Ectodermal cell (in vitro differentiated cells): ENCODE measurements at regions not wholly inside any gene's neighbourhood (a gene's known extent, or its start where the extent isn't known, plus 50 kb on each side); places are given as distances from the start of the nearest gene placed in this dataset.

ENCODE experiments used
- H3K27ac ChIP-seq: 2 replicates; pipeline ENCODE4 v1.7.0; 2013; ENCODE audit warnings: mild to moderate bottlenecking, low read depth, low read length; ENCODE audit not compliant: insufficient read depth, poor library complexity, severe bottlenecking
- H3K27me3 ChIP-seq: 2 replicates; pipeline ENCODE4 v1.7.0; 2013; ENCODE audit warnings: mild to moderate bottlenecking, low read length; ENCODE audit not compliant: insufficient read depth, control insufficient read depth, poor library complexity, severe bottlenecking
- H3K36me3 ChIP-seq: one replicate; pipeline ENCODE4 v1.7.0; 2013; ENCODE audit warnings: low read length; ENCODE audit not compliant: control insufficient read depth, insufficient read depth
- H3K4me1 ChIP-seq: one replicate; pipeline ENCODE4 v1.7.0; 2013; ENCODE audit warnings: low read length; ENCODE audit not compliant: control insufficient read depth, insufficient read depth
- H3K4me3 ChIP-seq: 2 replicates; pipeline ENCODE4 v1.7.0; 2013; ENCODE audit warnings: low read depth, low read length, control low read depth; ENCODE audit not compliant: insufficient read depth
- H3K9me3 ChIP-seq: 2 replicates; pipeline ENCODE4 v1.7.0; 2013; ENCODE audit warnings: mild to moderate bottlenecking, low read length, moderate library complexity; ENCODE audit not compliant: control insufficient read depth
- WGBS, 2 experiments: methylation state at CpG; one replicate each; pipeline ENCODE4 v1.1.7; 2013; ENCODE audit warnings: missing lambda C conversion rate in 2 of 2; 5-methylcytosine and 5-hydroxymethylcytosine counted together

DNA sequence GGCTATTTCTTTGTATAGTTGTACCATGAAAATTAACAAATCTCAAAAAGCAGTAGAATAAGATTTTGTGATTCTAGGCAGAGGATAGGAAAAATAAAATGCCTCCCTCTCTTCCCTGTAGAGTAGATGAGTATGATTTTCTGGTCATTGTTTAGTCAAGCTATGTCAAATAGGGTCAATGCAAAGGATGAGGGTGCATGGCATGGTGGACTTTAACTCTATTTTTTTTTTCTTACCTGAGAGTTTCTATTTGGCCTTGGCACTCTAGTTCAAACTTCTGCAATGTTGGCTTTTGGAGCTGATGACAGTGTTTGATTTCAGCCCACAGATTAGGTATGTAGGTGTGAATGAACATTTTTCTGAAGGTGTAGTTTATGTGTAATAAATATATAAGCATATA lies 224.5 kb downstream of the TRIB2 start:
- H3K9me3 ChIP-seq, result no peaks in the 10 kb centered on the region
- no peak overlapping the region for H3K4me3 ChIP-seq
- no peaks in the 10 kb centered on the region for H3K4me1 ChIP-seq
- no peak overlapping the region for H3K27ac ChIP-seq
- no peaks in the 10 kb centered on the region for H3K27me3 ChIP-seq
- no peaks in the 10 kb centered on the region for H3K36me3 ChIP-seq

DNA sequence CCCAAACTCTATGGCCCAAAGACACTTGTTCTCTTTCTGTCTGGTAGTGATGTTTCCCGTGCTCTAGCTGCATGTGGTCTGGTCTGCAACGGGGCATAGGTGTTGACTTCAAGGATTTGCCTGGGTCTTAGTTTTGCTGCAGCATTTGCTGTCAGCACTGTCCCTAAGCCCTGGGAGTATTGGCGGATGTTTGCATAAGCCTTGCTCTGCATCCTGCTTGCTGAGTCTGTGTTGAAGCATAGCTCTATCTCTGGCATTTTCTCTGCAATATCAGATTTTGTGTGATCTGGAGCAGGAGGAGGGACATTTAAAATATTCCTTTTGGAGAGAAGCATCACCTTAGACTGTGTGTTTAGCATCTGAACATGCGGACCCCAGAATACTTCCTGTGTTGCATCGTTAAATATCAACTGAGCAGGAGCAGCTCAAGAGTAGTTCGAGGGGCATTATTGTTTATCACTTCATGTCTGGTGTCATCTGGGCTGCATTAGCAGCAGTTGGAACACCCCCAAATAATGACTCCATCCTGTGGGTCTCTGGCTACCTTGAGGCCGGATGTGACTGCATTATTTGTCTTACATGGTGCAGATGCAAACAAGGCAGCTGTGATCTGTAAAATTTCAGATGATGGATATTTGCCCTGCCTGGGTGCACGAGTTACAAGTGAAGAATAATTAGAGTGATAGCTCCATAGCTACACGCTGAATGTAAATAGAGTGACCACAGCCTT lies 231.7 kb downstream of the TRIB2 start:
- H3K4me1 ChIP-seq, result no peaks in the 10 kb centered on the region
- H3K27ac ChIP-seq, result no peak overlapping the region
- WGBS, 2 experiments, result 80 to 83% methylated on average over 9 of the region's 9 CpGs
- no peaks in the 10 kb centered on the region for H3K36me3 ChIP-seq
- no peak overlapping the region for H3K4me3 ChIP-seq
- no peaks in the 10 kb centered on the region for H3K9me3 ChIP-seq
- H3K27me3 ChIP-seq, result no peaks in the 10 kb centered on the region

DNA sequence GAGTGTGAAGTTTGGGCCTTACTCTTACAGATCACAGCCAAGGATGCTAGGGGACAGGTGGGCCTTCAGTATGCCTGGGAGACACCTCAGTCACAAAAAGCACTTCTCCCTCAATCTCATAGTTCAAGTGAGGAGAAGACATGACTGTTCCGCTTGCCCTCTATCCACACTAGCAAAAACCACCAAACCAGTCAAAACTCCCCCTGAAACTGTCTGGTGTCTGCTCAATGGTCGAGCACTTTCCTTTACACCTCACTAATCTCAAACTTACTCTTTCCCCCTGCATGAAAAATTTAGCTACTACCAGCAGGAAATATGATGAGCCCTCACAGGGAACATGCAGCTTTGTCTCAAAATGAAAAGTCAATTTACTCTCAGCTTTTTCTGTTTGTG lies 232.2 kb downstream of the TRIB2 start:
- Histone ChIP-seq H3K4me1 (no peaks in the 10 kb centered on the region), H3K4me3 (no peak overlapping the region), H3K36me3 (no peaks in the 10 kb centered on the region), H3K9me3 (no peaks in the 10 kb centered on the region), H3K27ac (no peak overlapping the region), H3K27me3 (no peaks in the 10 kb centered on the region)
- WGBS, 2 experiments, result 89 to 97% methylated on average over 2 of the region's 2 CpGs

DNA sequence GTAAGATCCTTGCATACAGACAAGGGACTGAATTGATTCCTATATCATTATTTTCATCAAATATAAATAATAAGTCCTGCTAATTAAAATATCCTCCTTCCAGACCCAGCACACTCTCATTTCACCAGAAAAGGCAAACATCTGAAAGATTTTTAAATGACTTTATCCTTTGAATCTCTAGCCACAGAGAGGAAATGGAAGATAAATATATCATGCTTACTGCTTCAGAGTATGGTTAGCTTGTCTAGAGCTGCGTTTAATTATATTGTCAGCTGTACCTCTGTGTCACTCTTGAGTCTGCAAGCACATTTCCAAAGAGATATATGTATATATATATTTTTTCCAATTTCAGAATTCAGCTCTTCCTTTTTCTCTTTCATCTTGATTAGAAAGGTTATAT lies 232.7 kb downstream of the TRIB2 start:
- Histone ChIP-seq H3K36me3 (no peaks in the 10 kb centered on the region), H3K9me3 (no peaks in the 10 kb centered on the region), H3K4me1 (no peaks in the 10 kb centered on the region), H3K4me3 (no peak overlapping the region), H3K27me3 (no peaks in the 10 kb centered on the region), H3K27ac (no peak overlapping the region)
- WGBS, 2 experiments, result 100% methylated on average over 1 of the region's 1 CpG; no CpG with 5 or more reads in 1 of the 2 experiments

GRCh38 chr2:12950174-12950573 lies 233.4 kb downstream of the TRIB2 start:
- H3K27me3 ChIP-seq, result no peaks in the 10 kb centered on the region
- H3K9me3 ChIP-seq, result no peaks in the 10 kb centered on the region
- WGBS, 2 experiments, result 97% methylated on average over 3 of the region's 3 CpGs
- no peaks in the 10 kb centered on the region for H3K36me3 ChIP-seq
- H3K4me1 ChIP-seq, result no peaks in the 10 kb centered on the region
- no peak overlapping the region for H3K4me3 ChIP-seq
- H3K27ac ChIP-seq, result no peak overlapping the region

DNA sequence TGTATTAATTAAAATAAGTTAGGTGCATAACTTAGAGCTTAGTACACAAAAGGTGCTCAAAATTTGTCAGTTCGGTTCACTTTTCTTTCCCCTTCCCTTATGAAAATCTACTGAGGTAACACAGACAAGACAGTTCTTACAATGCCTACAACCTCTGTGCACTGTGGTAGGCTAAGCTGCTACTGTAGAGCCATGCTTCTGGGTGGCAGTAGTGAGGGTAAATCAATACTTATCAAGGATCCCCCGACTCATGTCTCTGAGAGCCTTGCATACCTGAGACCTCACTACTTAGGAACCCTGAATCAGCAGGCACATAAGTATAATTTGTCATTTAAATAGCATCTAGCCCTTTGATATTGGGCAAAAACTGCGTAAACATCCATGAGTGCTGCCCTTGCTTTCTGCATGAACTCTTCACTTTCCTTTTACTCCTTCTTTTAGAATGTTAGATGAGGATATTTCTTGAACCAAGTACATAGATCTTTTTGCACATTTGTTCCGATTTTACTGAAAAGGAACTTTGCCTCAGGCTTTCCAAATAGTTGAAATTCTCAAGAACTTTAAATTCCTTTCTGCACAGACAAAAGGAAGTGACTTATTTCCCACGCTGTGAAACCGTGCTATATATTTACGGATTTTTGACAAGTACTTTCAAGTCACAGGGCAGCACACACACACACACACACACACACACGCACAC lies 234.4 kb downstream of the TRIB2 start:
- no peaks in the 10 kb centered on the region for H3K27me3 ChIP-seq
- 73 to 78% methylated on average over 8 of the region's 8 CpGs for WGBS, 2 experiments
- no peak overlapping the region for H3K27ac ChIP-seq
- no peaks in the 10 kb centered on the region for H3K9me3 ChIP-seq
- H3K36me3 ChIP-seq, result no peaks in the 10 kb centered on the region
- no peaks in the 10 kb centered on the region for H3K4me1 ChIP-seq
- no peak overlapping the region for H3K4me3 ChIP-seq

GRCh38 chr2:12951657-12951973 lies 234.9 kb downstream of the TRIB2 start:
- Histone ChIP-seq H3K36me3 (no peaks in the 10 kb centered on the region), H3K27ac (no peak overlapping the region), H3K4me1 (no peaks in the 10 kb centered on the region), H3K4me3 (no peak overlapping the region), H3K27me3 (no peaks in the 10 kb centered on the region), H3K9me3 (no peaks in the 10 kb centered on the region)
- WGBS, 2 experiments, result 100% methylated on average over 2 of the region's 2 CpGs; no CpG with 5 or more reads in 1 of the 2 experiments

DNA sequence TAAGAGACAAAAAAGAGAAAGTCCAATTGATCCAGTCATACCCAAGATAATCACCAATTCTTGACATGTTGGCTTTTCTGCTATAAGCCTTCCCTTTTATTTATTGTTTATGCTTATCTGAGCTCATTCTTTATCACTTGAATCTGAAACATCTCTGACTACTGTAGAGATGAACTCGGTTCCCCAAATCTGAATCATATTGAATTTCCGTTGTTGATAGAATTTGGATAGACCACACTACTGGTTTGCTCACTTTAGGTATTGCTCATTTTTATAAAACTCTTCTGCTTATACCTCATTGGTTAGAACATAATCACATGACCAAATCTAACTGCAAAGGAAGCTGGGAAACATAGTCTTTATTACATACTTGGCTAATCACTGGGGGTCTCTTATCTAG lies 236.9 kb downstream of the TRIB2 start:
- 89 to 100% methylated on average over 2 of the region's 2 CpGs for WGBS, 2 experiments
- Histone ChIP-seq H3K4me3 (no peak overlapping the region), H3K9me3 (no peaks in the 10 kb centered on the region), H3K27ac (no peak overlapping the region), H3K27me3 (no peaks in the 10 kb centered on the region), H3K36me3 (no peaks in the 10 kb centered on the region), H3K4me1 (no peaks in the 10 kb centered on the region)

- Histone ChIP-seq H3K27me3 (no peaks in the 10 kb centered on the region), H3K4me1 (no peaks in the 10 kb centered on the region), H3K27ac (no peak overlapping the region), H3K4me3 (no peak overlapping the region), H3K36me3 (no peaks in the 10 kb centered on the region), H3K9me3 (no peaks in the 10 kb centered on the region)
- 89 to 92% methylated on average over 3 of the region's 3 CpGs for WGBS, 2 experiments
Measured at GRCh38 chr2:12955864-12956263, 239.1 kb downstream of the TRIB2 start.

DNA sequence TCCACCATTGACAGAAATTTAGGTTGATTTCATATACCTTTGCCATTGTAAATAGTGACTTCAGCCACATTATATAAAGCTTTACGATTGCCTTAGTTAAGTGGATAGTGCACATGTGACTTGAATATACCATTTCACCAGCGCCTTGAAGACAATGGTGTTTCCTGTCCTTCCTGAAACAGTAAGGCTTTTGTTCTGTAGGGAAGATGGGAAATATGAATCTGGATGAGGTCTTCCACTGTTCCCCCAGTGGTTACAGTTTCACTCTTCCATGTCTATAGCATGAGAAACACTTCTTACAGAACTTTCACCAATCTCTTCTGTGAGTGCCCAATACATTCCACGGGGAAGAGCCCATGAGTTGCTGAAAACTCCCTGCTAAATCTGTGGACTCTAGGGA lies 240.5 kb downstream of the TRIB2 start:
- Histone ChIP-seq H3K4me3 (no peak overlapping the region), H3K9me3 (no peaks in the 10 kb centered on the region), H3K4me1 (no peaks in the 10 kb centered on the region), H3K36me3 (no peaks in the 10 kb centered on the region), H3K27ac (no peak overlapping the region), H3K27me3 (no peaks in the 10 kb centered on the region)
- 93% methylated on average over 3 of the region's 3 CpGs for WGBS, 2 experiments
